ENCODE measurements at regions not wholly inside any gene's neighbourhood (a gene's known extent, or its start where the extent isn't known, plus 50 kb on each side); places are given as distances from the start of the nearest gene placed in this dataset.

GRCh38 chr9:82154573-82154972 is 166.0 kb downstream of the SPATA31D1 start:
- TF ChIP-seq EZH2 (IDR thresholded peaks at IDR 0.05) (no peak), CTCF (IDR thresholded peaks at IDR 0.05) (no peak), EZH2phosphoT487 (IDR thresholded peaks at IDR 0.05) (no peak)
